GM21381 (cell line): ENCODE measurements at regions not wholly inside any gene's neighbourhood (a gene's known extent, or its start where the extent isn't known, plus 50 kb on each side); places are given as distances from the start of the nearest gene placed in this dataset.
"Not testable (repeated sequence)": the region's sequence is repeated elsewhere in the genome, so short reads cannot be mapped to it uniquely, and the experiment has no call there.

Experiments
- ATAC-seq: cut with Tn5 transposase; IDR thresholded peaks from one replicate; pipeline ENCODE4 v1.9.1; 2021; ENCODE audit warnings: mild to moderate bottlenecking, moderate library complexity; ENCODE audit not compliant: unreplicated experiment

- no peak for ATAC-seq
Observed at GRCh38 chr22:25407226-25407858, 157.1 kb upstream of the GRK3 start.

GRCh38 chr22:25407859-25408229 is 156.6 kb upstream of the GRK3 start:
- ATAC-seq = no peak

- no peak for ATAC-seq
Observed at GRCh38 chr22:25409240-25409639, 155.2 kb upstream of the GRK3 start.

GRCh38 chr22:25410849-25411248 is 153.6 kb upstream of the GRK3 start:
- ATAC-seq = no peak

- no peak for ATAC-seq
Observed at GRCh38 chr22:25413620-25414019, 150.9 kb upstream of the GRK3 start.

- not testable (repeated sequence) for ATAC-seq
Observed at GRCh38 chr22:25415731-25416130, 148.7 kb upstream of the GRK3 start.

GRCh38 chr22:25417826-25418225 is 146.6 kb upstream of the GRK3 start:
- ATAC-seq = not testable (repeated sequence)

GRCh38 chr22:25419247-25420113 is 145.0 kb upstream of the GRK3 start:
- ATAC-seq = no peak

- not testable (repeated sequence) for ATAC-seq
Observed at GRCh38 chr22:25420114-25420441, 144.4 kb upstream of the GRK3 start.

GRCh38 chr22:25420471-25420924 is 144.0 kb upstream of the GRK3 start:
- no peak for ATAC-seq

GRCh38 chr22:25420925-25421904 is 143.3 kb upstream of the GRK3 start:
- no peak for ATAC-seq

- not testable (repeated sequence) for ATAC-seq
Observed at GRCh38 chr22:25426530-25427308, 137.8 kb upstream of the GRK3 start.

GRCh38 chr22:25431637-25432342 is 132.7 kb upstream of the GRK3 start:
- not testable (repeated sequence) for ATAC-seq

- ATAC-seq = not testable (repeated sequence)
Observed at GRCh38 chr22:25433381-25433970, 131.0 kb upstream of the GRK3 start.

- no peak for ATAC-seq
Observed at GRCh38 chr22:25437414-25438160, 126.9 kb upstream of the GRK3 start.

- no peak for ATAC-seq
Observed at GRCh38 chr22:25447067-25447685, 117.3 kb upstream of the GRK3 start.

- ATAC-seq = peak; percentile 81
Observed at GRCh38 chr22:25447686-25448434, 116.6 kb upstream of the GRK3 start.
